K562 (cell line): ENCODE measurements at regions not wholly inside any gene's neighbourhood (a gene's known extent, or its start where the extent isn't known, plus 50 kb on each side); places are given as distances from the start of the nearest gene placed in this dataset.

Experiments used
- ATAC-seq: fragments of 200-7000 bp; cut with Tn5 transposase; 3 replicates; pipeline ENCODE4 v1.9.1; 2020; ENCODE audit warnings: moderate library complexity
- BruUV-seq: library from RNA; stranded (reverse); fragments of 400-500 nt; replicated peaks from 2 replicates; lab custom pipeline; 2021; lab: Mats Ljungman, UMichigan
- CTCF ChIA-PET: fragments of 300-600 bp; formaldehyde crosslinking; extraction: SDS; loops from one replicate; lab custom pipeline; 2021; ENCODE audit warnings: low intra/inter-chr PET ratio; lab: Yijun Ruan, JAX
- POLR2A ChIA-PET: fragments of 300-600, 350-650 bp; sonication (Branson Sonifier 250); formaldehyde crosslinking; extraction: SDS; loops from one replicate; lab custom pipeline; 2021; ENCODE audit warnings: antibody characterized with exemption, inconsistent platforms; lab: Yijun Ruan, JAX
- DNase-seq, 4 experiments: peaks; one replicate each; pipeline versions ENCODE4 v3.0.0 to v3.0.0-alpha.2; 2011 to 2018; ENCODE audit warnings: low spot score in 3 of 4, mixed read lengths in 3 of 4; ENCODE audit errors: extremely low read depth in 1 of 4
- FAIRE-seq: peaks from 2 replicates; lab custom pipeline; 2011; peaks lifted over from hg19 to GRCh38; lab: Jason Lieb, UNC
- H2AFZ ChIP-seq: 2 replicates; pipeline ENCODE4 v1.6.0; 2011; ENCODE audit warnings: low read depth, low read length, control low read depth, inconsistent platforms
- H3K27ac ChIP-seq: fragments of 200-600 bp; 3 replicates; pipeline ENCODE4 v1.8.0; 2011; ENCODE audit warnings: low read depth, mild to moderate bottlenecking, control low read depth, inconsistent platforms, low read length, moderate library complexity, mixed read lengths; ENCODE audit errors: extremely low read depth
- H3K27me3 ChIP-seq, 2 experiments: fragments of 300-600 bp in 1 of 2; 2 replicates in 1 of 2; 3 replicates in 1 of 2; pipeline versions ENCODE4 v1.6.0 to v1.8.0; 2011; ENCODE audit warnings: inconsistent platforms in 2 of 2, low read length in 2 of 2, mild to moderate bottlenecking in 1 of 2, mixed read lengths in 1 of 2, moderate library complexity in 1 of 2; ENCODE audit not compliant: control insufficient read depth in 2 of 2, insufficient read depth in 2 of 2
- H3K36me3 ChIP-seq: fragments of 300-600 bp; 3 replicates; pipeline ENCODE4 v1.8.0; 2011; ENCODE audit warnings: mild to moderate bottlenecking, low read length, inconsistent platforms; ENCODE audit not compliant: control insufficient read depth, insufficient read depth
- H3K4me1 ChIP-seq, 2 experiments: fragments of 200-600 bp in 1 of 2; replicated peaks in 1 of 2; 2 replicates in 1 of 2; 3 replicates in 1 of 2; pipeline versions ENCODE4 v1.5.1 to v1.8.0; 2011; ENCODE audit warnings: inconsistent platforms in 2 of 2, low read length in 2 of 2, mild to moderate bottlenecking in 1 of 2, mixed read lengths in 1 of 2, moderate library complexity in 1 of 2; ENCODE audit not compliant: control insufficient read depth in 2 of 2, insufficient read depth in 2 of 2
- H3K4me2 ChIP-seq: 2 replicates; pipeline ENCODE4 v1.6.1; 2011; ENCODE audit warnings: low read length, control low read depth, inconsistent platforms, mixed read lengths; ENCODE audit not compliant: insufficient read depth
- H3K4me3 ChIP-seq: fragments of 200-600 bp; sonication (generic), shearing (Covaris generic); 2 replicates; pipeline ENCODE4 v1.5.1; 2016; ENCODE audit warnings: control low read depth, inconsistent platforms
- H3K79me2 ChIP-seq: fragments of 200-600 bp; 3 replicates; pipeline ENCODE4 v1.8.0; 2011; ENCODE audit warnings: low read length, inconsistent platforms; ENCODE audit not compliant: control insufficient read depth, insufficient read depth
- H3K9ac ChIP-seq, 2 experiments: 2 replicates each; pipeline versions ENCODE4 v1.6.0 to v1.6.1; 2011; ENCODE audit warnings: low read depth in 2 of 2, low read length in 2 of 2, control low read depth in 1 of 2, inconsistent platforms in 1 of 2, mild to moderate bottlenecking in 1 of 2, mixed read lengths in 1 of 2; ENCODE audit not compliant: insufficient read depth in 1 of 2
- H3K9me1 ChIP-seq: one replicate; pipeline ENCODE4 v1.6.0; 2011; ENCODE audit warnings: inconsistent platforms, mild to moderate bottlenecking, low read length, moderate library complexity; ENCODE audit not compliant: control insufficient read depth, insufficient read depth
- H3K9me3 ChIP-seq: replicated peaks from 2 replicates; pipeline ENCODE4 v1.5.1; 2011; ENCODE audit warnings: low read depth, low read length, inconsistent platforms; ENCODE audit not compliant: control insufficient read depth, insufficient read depth
- H4K20me1 ChIP-seq: replicated peaks from 2 replicates; pipeline ENCODE4 v1.6.1; 2011; ENCODE audit warnings: low read length, inconsistent platforms, mixed read lengths; ENCODE audit not compliant: control insufficient read depth, insufficient read depth
- DIDO1 ChIP-seq: fragments of 450-650 bp; IDR thresholded peaks from 2 replicates; pipeline ENCODE4 v1.6.1; 2016; ENCODE audit warnings: low read depth, missing biosample characterization, missing genetic modification characterization
- HIVEP1 ChIP-seq: fragments of 250-450 bp; sonication (Bioruptor Pico); IDR thresholded peaks from 2 replicates; pipeline ENCODE4 v1.4.0; 2020; ENCODE audit warnings: mild to moderate bottlenecking
- HNRNPLL ChIP-seq: fragments of 200-400 bp; formaldehyde crosslinking; IDR thresholded peaks from 2 replicates; pipeline ENCODE4 v1.6.1; 2017; ENCODE audit warnings: low read length, low read depth, mild to moderate bottlenecking; ENCODE audit not compliant: poor library complexity, severe bottlenecking
- MLX ChIP-seq, 2 experiments: fragments of 450-650 bp in 1 of 2; sonication (generic) in 1 of 2; formaldehyde crosslinking; conservative IDR thresholded peaks; 2 replicates each; pipeline versions ENCODE4 v1.4.0 to v1.8.1; 2020 to 2022; ENCODE audit warnings: mild to moderate bottlenecking in 1 of 2, missing genetic modification reagents in 1 of 2
- MYC ChIP-seq, 2 experiments: fragments of 250-450 bp in 1 of 2; sonication (Bioruptor Pico) in 1 of 2; IDR thresholded peaks; 2 replicates each; pipeline versions ENCODE4 v1.5.1 to v1.6.1; 2012 to 2021; ENCODE audit warnings: low read depth in 2 of 2, borderline replicate concordance in 1 of 2, improper control_type of control experiment in 1 of 2, low read length in 1 of 2, mild to moderate bottlenecking in 1 of 2, moderate library complexity in 1 of 2
- PHF21A ChIP-seq: fragments of 450-650 bp; IDR thresholded peaks from 2 replicates; pipeline ENCODE4 v1.6.1; 2017; ENCODE audit warnings: low read depth, borderline replicate concordance
- WHSC1 ChIP-seq: IDR thresholded peaks from one replicate; pipeline ENCODE4 v1.6.1; 2012; ENCODE audit warnings: low read length, control low read depth, inconsistent platforms
- ZNF77 ChIP-seq: fragments of 250-450 bp; sonication (Bioruptor Pico); IDR thresholded peaks from 2 replicates; pipeline ENCODE4 v1.5.0; 2020
- WGBS: fragments of 100-300 bp; shearing (Covaris generic); methylation state at CpG from one replicate; pipeline ENCODE4 v1.1.6; 2016; ENCODE audit warnings: low coverage, mixed read lengths; ENCODE audit not compliant: insufficient coverage; ENCODE audit errors: missing lambda C conversion rate; 5-methylcytosine and 5-hydroxymethylcytosine counted together
- in situ Hi-C: fragments of 300-500 bp; cut with MboI; formaldehyde crosslinking; loops from 4 replicates; pipeline ENCODE4 v1.15.0; 2018; ENCODE audit warnings: inconsistent platforms, mixed read lengths
- intact Hi-C: fragments of 100-400 bp; cut with micrococcal nuclease; formaldehyde crosslinking; loops from 2 replicates; pipeline ENCODE4 v1.14.2; 2022
- TF ChIP-seq, protein P1 (sequence below): fragments of 200-800 bp; sonication (Bioruptor generic); IDR thresholded peaks from 2 replicates; pipeline ENCODE4 v1.6.1; 2016; ENCODE audit warnings: missing genetic modification characterization, missing compliant biosample characterization
- TF ChIP-seq, protein P2 (sequence below): sonication (generic); formaldehyde crosslinking; IDR thresholded peaks from 2 replicates; pipeline ENCODE4 v1.8.0; 2022; ENCODE audit warnings: mild to moderate bottlenecking, missing genetic modification reagents
- TF ChIP-seq, protein P3 (sequence below): fragments of 450-650 bp; formaldehyde crosslinking; IDR thresholded peaks from 2 replicates; pipeline ENCODE4 v1.4.0; 2020; ENCODE audit warnings: mild to moderate bottlenecking

- FAIRE-seq: no peak
- CTCF ChIA-PET: no interaction called here
- no peak for TF ChIP-seq PHF21A
- TF ChIP-seq, protein P1, sequence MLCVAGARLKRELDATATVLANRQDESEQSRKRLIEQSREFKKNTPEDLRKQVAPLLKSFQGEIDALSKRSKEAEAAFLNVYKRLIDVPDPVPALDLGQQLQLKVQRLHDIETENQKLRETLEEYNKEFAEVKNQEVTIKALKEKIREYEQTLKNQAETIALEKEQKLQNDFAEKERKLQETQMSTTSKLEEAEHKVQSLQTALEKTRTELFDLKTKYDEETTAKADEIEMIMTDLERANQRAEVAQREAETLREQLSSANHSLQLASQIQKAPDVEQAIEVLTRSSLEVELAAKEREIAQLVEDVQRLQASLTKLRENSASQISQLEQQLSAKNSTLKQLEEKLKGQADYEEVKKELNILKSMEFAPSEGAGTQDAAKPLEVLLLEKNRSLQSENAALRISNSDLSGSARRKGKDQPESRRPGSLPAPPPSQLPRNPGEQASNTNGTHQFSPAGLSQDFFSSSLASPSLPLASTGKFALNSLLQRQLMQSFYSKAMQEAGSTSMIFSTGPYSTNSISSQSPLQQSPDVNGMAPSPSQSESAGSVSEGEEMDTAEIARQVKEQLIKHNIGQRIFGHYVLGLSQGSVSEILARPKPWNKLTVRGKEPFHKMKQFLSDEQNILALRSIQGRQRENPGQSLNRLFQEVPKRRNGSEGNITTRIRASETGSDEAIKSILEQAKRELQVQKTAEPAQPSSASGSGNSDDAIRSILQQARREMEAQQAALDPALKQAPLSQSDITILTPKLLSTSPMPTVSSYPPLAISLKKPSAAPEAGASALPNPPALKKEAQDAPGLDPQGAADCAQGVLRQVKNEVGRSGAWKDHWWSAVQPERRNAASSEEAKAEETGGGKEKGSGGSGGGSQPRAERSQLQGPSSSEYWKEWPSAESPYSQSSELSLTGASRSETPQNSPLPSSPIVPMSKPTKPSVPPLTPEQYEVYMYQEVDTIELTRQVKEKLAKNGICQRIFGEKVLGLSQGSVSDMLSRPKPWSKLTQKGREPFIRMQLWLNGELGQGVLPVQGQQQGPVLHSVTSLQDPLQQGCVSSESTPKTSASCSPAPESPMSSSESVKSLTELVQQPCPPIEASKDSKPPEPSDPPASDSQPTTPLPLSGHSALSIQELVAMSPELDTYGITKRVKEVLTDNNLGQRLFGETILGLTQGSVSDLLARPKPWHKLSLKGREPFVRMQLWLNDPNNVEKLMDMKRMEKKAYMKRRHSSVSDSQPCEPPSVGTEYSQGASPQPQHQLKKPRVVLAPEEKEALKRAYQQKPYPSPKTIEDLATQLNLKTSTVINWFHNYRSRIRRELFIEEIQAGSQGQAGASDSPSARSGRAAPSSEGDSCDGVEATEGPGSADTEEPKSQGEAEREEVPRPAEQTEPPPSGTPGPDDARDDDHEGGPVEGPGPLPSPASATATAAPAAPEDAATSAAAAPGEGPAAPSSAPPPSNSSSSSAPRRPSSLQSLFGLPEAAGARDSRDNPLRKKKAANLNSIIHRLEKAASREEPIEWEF: no peak
- TF ChIP-seq MYC (IDR thresholded peaks at IDR 0.05; ENCODE audit: low read depth, low read length): no peak
- TF ChIP-seq MYC (CRISPR knock-in tag; IDR thresholded peaks at IDR 0.05; ENCODE audit: borderline replicate concordance, low read depth): no peak
- TF ChIP-seq, protein P2, sequence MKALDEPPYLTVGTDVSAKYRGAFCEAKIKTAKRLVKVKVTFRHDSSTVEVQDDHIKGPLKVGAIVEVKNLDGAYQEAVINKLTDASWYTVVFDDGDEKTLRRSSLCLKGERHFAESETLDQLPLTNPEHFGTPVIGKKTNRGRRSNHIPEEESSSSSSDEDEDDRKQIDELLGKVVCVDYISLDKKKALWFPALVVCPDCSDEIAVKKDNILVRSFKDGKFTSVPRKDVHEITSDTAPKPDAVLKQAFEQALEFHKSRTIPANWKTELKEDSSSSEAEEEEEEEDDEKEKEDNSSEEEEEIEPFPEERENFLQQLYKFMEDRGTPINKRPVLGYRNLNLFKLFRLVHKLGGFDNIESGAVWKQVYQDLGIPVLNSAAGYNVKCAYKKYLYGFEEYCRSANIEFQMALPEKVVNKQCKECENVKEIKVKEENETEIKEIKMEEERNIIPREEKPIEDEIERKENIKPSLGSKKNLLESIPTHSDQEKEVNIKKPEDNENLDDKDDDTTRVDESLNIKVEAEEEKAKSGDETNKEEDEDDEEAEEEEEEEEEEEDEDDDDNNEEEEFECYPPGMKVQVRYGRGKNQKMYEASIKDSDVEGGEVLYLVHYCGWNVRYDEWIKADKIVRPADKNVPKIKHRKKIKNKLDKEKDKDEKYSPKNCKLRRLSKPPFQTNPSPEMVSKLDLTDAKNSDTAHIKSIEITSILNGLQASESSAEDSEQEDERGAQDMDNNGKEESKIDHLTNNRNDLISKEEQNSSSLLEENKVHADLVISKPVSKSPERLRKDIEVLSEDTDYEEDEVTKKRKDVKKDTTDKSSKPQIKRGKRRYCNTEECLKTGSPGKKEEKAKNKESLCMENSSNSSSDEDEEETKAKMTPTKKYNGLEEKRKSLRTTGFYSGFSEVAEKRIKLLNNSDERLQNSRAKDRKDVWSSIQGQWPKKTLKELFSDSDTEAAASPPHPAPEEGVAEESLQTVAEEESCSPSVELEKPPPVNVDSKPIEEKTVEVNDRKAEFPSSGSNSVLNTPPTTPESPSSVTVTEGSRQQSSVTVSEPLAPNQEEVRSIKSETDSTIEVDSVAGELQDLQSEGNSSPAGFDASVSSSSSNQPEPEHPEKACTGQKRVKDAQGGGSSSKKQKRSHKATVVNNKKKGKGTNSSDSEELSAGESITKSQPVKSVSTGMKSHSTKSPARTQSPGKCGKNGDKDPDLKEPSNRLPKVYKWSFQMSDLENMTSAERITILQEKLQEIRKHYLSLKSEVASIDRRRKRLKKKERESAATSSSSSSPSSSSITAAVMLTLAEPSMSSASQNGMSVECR (CRISPR knock-in tag): no peak
- no peak for TF ChIP-seq DIDO1 (tag)
- no peak for TF ChIP-seq ZNF77
- no peak for TF ChIP-seq MLX (CRISPR knock-in tag; conservative IDR thresholded peaks at IDR 0.05)
- TF ChIP-seq, protein P3, sequence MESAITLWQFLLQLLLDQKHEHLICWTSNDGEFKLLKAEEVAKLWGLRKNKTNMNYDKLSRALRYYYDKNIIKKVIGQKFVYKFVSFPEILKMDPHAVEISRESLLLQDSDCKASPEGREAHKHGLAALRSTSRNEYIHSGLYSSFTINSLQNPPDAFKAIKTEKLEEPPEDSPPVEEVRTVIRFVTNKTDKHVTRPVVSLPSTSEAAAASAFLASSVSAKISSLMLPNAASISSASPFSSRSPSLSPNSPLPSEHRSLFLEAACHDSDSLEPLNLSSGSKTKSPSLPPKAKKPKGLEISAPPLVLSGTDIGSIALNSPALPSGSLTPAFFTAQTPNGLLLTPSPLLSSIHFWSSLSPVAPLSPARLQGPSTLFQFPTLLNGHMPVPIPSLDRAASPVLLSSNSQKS (CRISPR knock-in tag): no peak
- TF ChIP-seq WHSC1: no peak
- no peak for TF ChIP-seq HNRNPLL
- TF ChIP-seq HIVEP1 (CRISPR knock-in tag): no peak
Observed at GRCh38 chr11:116059919-116060318, 555.7 kb upstream of the CADM1 start.

More at GRCh38 chr11:116059919-116060318, 555.7 kb upstream of the CADM1 start:
- ATAC-seq: no peak
- Histone ChIP-seq H3K27me3 (no peaks in the 10 kb centered on the region), H3K4me1 (no peaks in the 10 kb centered on the region), H3K4me3 (no peak overlapping the region), H2AFZ (no peak overlapping the region), H3K9ac (no peak overlapping the region), H3K36me3 (no peaks in the 10 kb centered on the region), H3K27ac (no peak overlapping the region), H3K9me1 (no peaks in the 10 kb centered on the region), H3K9me3 (no peaks in the 10 kb centered on the region), H3K4me2 (no peak overlapping the region), H4K20me1 (no peaks in the 10 kb centered on the region; the same call in 1 of the 2 replicates), H3K79me2 (no peaks in the 10 kb centered on the region)
- intact Hi-C loops: no loop called here
- in situ Hi-C loops: loop anchor here (25.0 kb wide), 1 partner anchor 723 kb away; no protein-coding TSS in a partner anchor
- POLR2A ChIA-PET: interaction anchor here (0.5 kb wide), 1 partner anchor 70 kb away, joined by 4 read pairs; no protein-coding TSS in a partner anchor
- no TSS peak for BruUV-seq
- 0% methylated on average over 2 of the region's 2 CpGs for WGBS
- DNase-seq: no peak
